H1 (cell line): ENCODE measurements at regions not wholly inside any gene's neighbourhood (a gene's known extent, or its start where the extent isn't known, plus 50 kb on each side); places are given as distances from the start of the nearest gene placed in this dataset.

ENCODE experiments used
- CTCF ChIA-PET: fragments of 300-600 bp; sonication (Branson Sonifier 250); formaldehyde crosslinking; loops from one replicate; lab custom pipeline; 2021; ENCODE audit not compliant: partially characterized antibody; lab: Charles Lee
- POLR2A ChIA-PET: fragments of 300-600 bp; sonication (Branson Sonifier 250); formaldehyde crosslinking; loops from one replicate; lab custom pipeline; 2021; ENCODE audit warnings: inconsistent platforms; ENCODE audit not compliant: partially characterized antibody; lab: Charles Lee
- DNase-seq, 2 experiments: peaks; one replicate each; pipeline versions ENCODE4 v3.0.0 to v3.0.0-alpha.2; 2010 to 2022; ENCODE audit warnings: low spot score in 2 of 2, low read depth in 1 of 2, mixed read lengths in 1 of 2
- FAIRE-seq: peaks from 2 replicates; lab custom pipeline; 2011; peaks lifted over from hg19 to GRCh38; lab: Jason Lieb, UNC
- H2AFZ ChIP-seq: 2 replicates; pipeline ENCODE4 v1.8.1; 2012; ENCODE audit warnings: low read length, inconsistent platforms
- H2AK5ac ChIP-seq: 2 replicates; pipeline ENCODE4 v1.6.1; 2013; ENCODE audit warnings: low read depth, low read length
- H2BK120ac ChIP-seq: replicated peaks from 2 replicates; pipeline ENCODE3; 2013; ENCODE audit warnings: low read depth, low read length, inconsistent platforms
- H2BK12ac ChIP-seq: 2 replicates; pipeline ENCODE4 v1.6.1; 2013; ENCODE audit warnings: low read depth, low read length
- H2BK15ac ChIP-seq: 2 replicates; pipeline ENCODE4 v1.6.1; 2013; ENCODE audit warnings: low read length
- H2BK20ac ChIP-seq: 2 replicates; pipeline ENCODE4 v1.6.1; 2013; ENCODE audit warnings: low read length
- H2BK5ac ChIP-seq: 2 replicates; pipeline ENCODE4 v1.6.1; 2013; ENCODE audit warnings: low read depth, low read length
- H3K14ac ChIP-seq: 2 replicates; pipeline ENCODE4 v1.6.1; 2013; ENCODE audit warnings: inconsistent platforms; ENCODE audit not compliant: insufficient read length
- H3K18ac ChIP-seq: 2 replicates; pipeline ENCODE4 v1.6.1; 2013; ENCODE audit warnings: low read length; ENCODE audit errors: extremely low read depth
- H3K23ac ChIP-seq: 2 replicates; pipeline ENCODE4 v1.6.1; 2013; ENCODE audit warnings: inconsistent platforms; ENCODE audit not compliant: insufficient read length
- H3K23me2 ChIP-seq: 2 replicates; pipeline ENCODE4 v1.6.1; 2013; ENCODE audit warnings: low read depth, low read length
- H3K27ac ChIP-seq: 2 replicates; pipeline ENCODE4 v1.6.1; 2011; ENCODE audit warnings: low read depth, low read length, inconsistent platforms
- H3K27me3 ChIP-seq, 4 experiments: replicated peaks in 1 of 4; 1 replicate in 1 of 4; 2 replicates in 3 of 4; pipeline versions ENCODE4 v1.6.1 to v1.8.1; 2011 to 2013; ENCODE audit warnings: low read length in 3 of 4, mild to moderate bottlenecking in 3 of 4, inconsistent platforms in 2 of 4, mixed read lengths in 2 of 4, moderate library complexity in 1 of 4; ENCODE audit not compliant: control insufficient read depth in 3 of 4, insufficient read depth in 3 of 4; ENCODE audit errors: extremely low read depth in 1 of 4
- H3K36me3 ChIP-seq, 4 experiments: 2 replicates each; pipeline versions ENCODE4 v1.6.1 to v1.8.1; 2011 to 2013; ENCODE audit warnings: mild to moderate bottlenecking in 4 of 4, low read length in 3 of 4, moderate library complexity in 2 of 4, control low read depth in 1 of 4, inconsistent platforms in 1 of 4; ENCODE audit not compliant: insufficient read depth in 4 of 4, control insufficient read depth in 2 of 4
- H3K4ac ChIP-seq: replicated peaks from 2 replicates; pipeline ENCODE3; 2013; ENCODE audit warnings: low read length, low read depth, mixed read lengths, inconsistent platforms; ENCODE audit not compliant: insufficient read length
- H3K4me1 ChIP-seq, 4 experiments: replicated peaks in 1 of 4; 1 replicate in 1 of 4; 2 replicates in 3 of 4; pipeline versions ENCODE4 v1.6.1 to v1.8.1; 2011 to 2013; ENCODE audit warnings: low read length in 3 of 4, inconsistent platforms in 2 of 4, mixed read lengths in 1 of 4; ENCODE audit not compliant: insufficient read depth in 4 of 4, control insufficient read depth in 3 of 4
- H3K4me2 ChIP-seq, 2 experiments: 2 replicates each; pipeline versions ENCODE4 v1.6.1 to v1.8.1; 2011 to 2013; ENCODE audit warnings: low read depth in 2 of 2, low read length in 2 of 2, control low read depth in 1 of 2, inconsistent platforms in 1 of 2, mild to moderate bottlenecking in 1 of 2; ENCODE audit not compliant: insufficient read depth in 1 of 2
- H3K4me3 ChIP-seq, 4 experiments: fragments of 200-600, 300-600 bp in 1 of 4; sonication (generic), shearing (Covaris generic), sonication (Bioruptor Twin) in 1 of 4; 2 replicates each; pipeline versions ENCODE4 v1.5.1 to v1.8.1; 2011 to 2016; ENCODE audit warnings: low read length in 4 of 4, low read depth in 3 of 4, control low read depth in 2 of 4, inconsistent platforms in 2 of 4, mild to moderate bottlenecking in 2 of 4, mixed read lengths in 1 of 4, moderate library complexity in 1 of 4; ENCODE audit not compliant: insufficient read depth in 2 of 4; ENCODE audit errors: extremely low read depth in 1 of 4
- H3K56ac ChIP-seq: replicated peaks from 2 replicates; pipeline ENCODE3; 2013; ENCODE audit warnings: low read depth, mild to moderate bottlenecking, mixed read lengths, low read length, inconsistent platforms; ENCODE audit not compliant: insufficient read length
- H3K79me1 ChIP-seq: 2 replicates; pipeline ENCODE4 v1.6.1; 2013; ENCODE audit warnings: low read depth, low read length, control low read depth
- H3K79me2 ChIP-seq, 2 experiments: 2 replicates each; pipeline versions ENCODE4 v1.6.1 to v1.8.1; 2012 to 2013; ENCODE audit warnings: low read length in 2 of 2, mild to moderate bottlenecking in 2 of 2, inconsistent platforms in 1 of 2; ENCODE audit not compliant: insufficient read depth in 2 of 2, control insufficient read depth in 1 of 2
- H3K9ac ChIP-seq, 4 experiments: replicated peaks in 1 of 4; 1 replicate in 1 of 4; 2 replicates in 3 of 4; pipeline versions ENCODE4 v1.6.1 to v1.8.1; 2011 to 2013; ENCODE audit warnings: low read depth in 3 of 4, low read length in 3 of 4, control low read depth in 2 of 4, mild to moderate bottlenecking in 2 of 4, moderate library complexity in 2 of 4, inconsistent platforms in 1 of 4; ENCODE audit errors: extremely low read depth in 1 of 4
- H3K9me3 ChIP-seq, 2 experiments: 2 replicates each; pipeline versions ENCODE4 v1.6.1 to v1.8.1; 2012 to 2013; ENCODE audit warnings: mild to moderate bottlenecking in 2 of 2, moderate library complexity in 2 of 2, control low read depth in 1 of 2, inconsistent platforms in 1 of 2, low read depth in 1 of 2, low read length in 1 of 2, mixed read lengths in 1 of 2; ENCODE audit not compliant: insufficient read depth in 2 of 2
- H4K20me1 ChIP-seq, 2 experiments: replicated peaks in 1 of 2; 2 replicates each; pipeline versions ENCODE3 to v1.8.1; 2011 to 2013; ENCODE audit warnings: inconsistent platforms in 2 of 2, low read length in 2 of 2, mild to moderate bottlenecking in 1 of 2; ENCODE audit not compliant: insufficient read depth in 2 of 2, control insufficient read depth in 1 of 2
- H4K5ac ChIP-seq: 2 replicates; pipeline ENCODE4 v1.6.1; 2013; ENCODE audit warnings: low read length, low read depth, mixed read lengths, inconsistent platforms; ENCODE audit not compliant: insufficient read length
- H4K8ac ChIP-seq: 2 replicates; pipeline ENCODE4 v1.8.0; 2013; ENCODE audit warnings: mild to moderate bottlenecking, moderate library complexity, low read length, inconsistent platforms; ENCODE audit not compliant: insufficient read depth; ENCODE audit errors: extremely low read depth
- H4K91ac ChIP-seq: replicated peaks from 2 replicates; pipeline ENCODE3; 2013; ENCODE audit warnings: low read length, mixed read lengths, inconsistent platforms; ENCODE audit not compliant: insufficient read length
- ASH2L ChIP-seq: fragments of 200-600, 300-600 bp; sonication (generic); IDR thresholded peaks from one replicate; pipeline ENCODE4 v1.7.1; 2017; ENCODE audit warnings: low read length
- BACH1 ChIP-seq: IDR thresholded peaks from 2 replicates; pipeline ENCODE4 v1.6.1; 2012; ENCODE audit warnings: low read length, improper control_type of control experiment
- CBX5 ChIP-seq: fragments of 300-800, 300-1000 bp; sonication (generic); IDR thresholded peaks from 2 replicates; pipeline ENCODE4 v1.7.1; 2016; ENCODE audit warnings: antibody characterized with exemption, low read length, low read depth
- CHD2 ChIP-seq: IDR thresholded peaks from 2 replicates; pipeline ENCODE4 v1.6.1; 2012; ENCODE audit warnings: low read length, improper control_type of control experiment
- GTF2F1 ChIP-seq: IDR thresholded peaks from 2 replicates; pipeline ENCODE4 v1.6.1; 2012; ENCODE audit warnings: low read depth, low read length, improper control_type of control experiment, borderline replicate concordance
- HDAC6 ChIP-seq: IDR thresholded peaks from one replicate; pipeline ENCODE4 v1.7.1; 2012; ENCODE audit warnings: low read depth, mild to moderate bottlenecking, inconsistent platforms, low read length, moderate library complexity
- POLR2AphosphoS5 ChIP-seq: IDR thresholded peaks from 2 replicates; pipeline ENCODE4 v1.6.1; 2011; ENCODE audit warnings: low read depth, low read length
- POU5F1 ChIP-seq: IDR thresholded peaks from 2 replicates; pipeline ENCODE4 v1.6.1; 2011; ENCODE audit warnings: low read depth, mild to moderate bottlenecking, low read length, moderate library complexity
- SAP30 ChIP-seq: fragments of 300-600 bp; sonication (generic); IDR thresholded peaks from 2 replicates; pipeline ENCODE4 v1.7.1; 2012; ENCODE audit warnings: low read length, moderate library complexity, mild to moderate bottlenecking, inconsistent platforms; ENCODE audit not compliant: insufficient read depth, insufficient replicate concordance
- SIRT6 ChIP-seq: IDR thresholded peaks from one replicate; pipeline ENCODE4 v1.7.1; 2012; ENCODE audit warnings: low read length, inconsistent platforms
- SIX5 ChIP-seq: IDR thresholded peaks from 2 replicates; pipeline ENCODE4 v1.6.1; 2011; ENCODE audit warnings: mild to moderate bottlenecking, low read depth, low read length
- SP1 ChIP-seq: IDR thresholded peaks from 2 replicates; pipeline ENCODE4 v1.6.1; 2011; ENCODE audit warnings: low read depth, low read length
- YY1 ChIP-seq: IDR thresholded peaks from 2 replicates; pipeline ENCODE4 v1.6.1; 2011; ENCODE audit warnings: low read depth, mild to moderate bottlenecking, low read length
- WGBS, 2 experiments: shearing (Covaris generic) in 1 of 2; methylation state at CpG; one replicate each; pipeline versions ENCODE4 v1.1.6 to v1.1.7; 2013 to 2015; ENCODE audit warnings: low lambda C conversion rate in 2 of 2, mixed read lengths in 2 of 2, inconsistent platforms in 1 of 2, low coverage in 1 of 2, missing lambda C conversion rate in 1 of 2; ENCODE audit not compliant: insufficient replicate concordance in 2 of 2, insufficient coverage in 1 of 2, insufficient read length in 1 of 2; ENCODE audit errors: extremely low coverage in 1 of 2, missing lambda C conversion rate in 1 of 2; 5-methylcytosine and 5-hydroxymethylcytosine counted together

- no peak overlapping the region for H4K5ac ChIP-seq
- H3K4me3 ChIP-seq = no peak overlapping the region
- POLR2A ChIA-PET = no interaction called here
- CTCF ChIA-PET = interaction anchor here (0.5 to 9.3 kb wide), 21 partner anchors 10 to 478 kb away, joined by 3 to 95 read pairs (median 3); no protein-coding TSS in a partner anchor
- H3K18ac ChIP-seq = no peak overlapping the region
- H3K4me1 ChIP-seq = 0 out of 7 replicates have a peak, but pooled peaks cover 0 to 3% (median 0%) of the 10 kb centered on the region in 4 experiments
- no peaks in the 10 kb centered on the region for H3K79me2 ChIP-seq
- no peaks in the 10 kb centered on the region for H3K36me3 ChIP-seq
- no peak overlapping the region for H2BK20ac ChIP-seq
- no peak overlapping the region for H2AFZ ChIP-seq
- H3K4me2 ChIP-seq = no peak overlapping the region
- no peaks in the 10 kb centered on the region for H3K79me1 ChIP-seq
- no peak overlapping the region for H2BK5ac ChIP-seq
- H2BK12ac ChIP-seq = no peak overlapping the region
- H3K9ac ChIP-seq = no peak overlapping the region
- no peak overlapping the region; the same call in 1 of the 2 replicates for H2BK15ac ChIP-seq
- H3K56ac ChIP-seq = no peak overlapping the region
- no peak overlapping the region for H3K27ac ChIP-seq
- no peak overlapping the region for H3K23ac ChIP-seq
- H4K91ac ChIP-seq = no peak overlapping the region
- no peak overlapping the region for H3K14ac ChIP-seq
- peaks cover 0 to 1% of the 10 kb centered on the region in 2 experiments for H4K20me1 ChIP-seq
- TF ChIP-seq SIRT6 (no peak), GTF2F1 (no peak), YY1 (no peak), SIX5 (no peak), POLR2AphosphoS5 (no peak), HDAC6 (no peak), SP1 (no peak), POU5F1 (no peak), SAP30 (no peak), CHD2 (no peak), BACH1 (no peak), CBX5 (no peak), ASH2L (no peak)
- DNase-seq (no peak), FAIRE-seq (no peak)
- H3K23me2 ChIP-seq = no peaks in the 10 kb centered on the region
- H3K4ac ChIP-seq = no peak overlapping the region
- no peak overlapping the region for H4K8ac ChIP-seq
- H2AK5ac ChIP-seq = no peak overlapping the region
- WGBS, 2 experiments = 93% methylated on average over 17 of the region's 18 CpGs; no CpG with 5 or more reads in 1 of the 2 experiments
- H3K9me3 ChIP-seq = no peaks in the 10 kb centered on the region
- no peaks in the 10 kb centered on the region for H3K27me3 ChIP-seq
- H2BK120ac ChIP-seq = no peak overlapping the region
Measured at GRCh38 chr2:10240161-10240681, 62.5 kb upstream of the HPCAL1 start.
